NCI-H69 (cell line): ENCODE measurements at regions not wholly inside any gene's neighbourhood (a gene's known extent, or its start where the extent isn't known, plus 50 kb on each side); places are given as distances from the start of the nearest gene placed in this dataset.
A peak's percentile ranks its signal among the peaks of the same experiment; 100 is the strongest.

ENCODE experiments used
- DNase-seq: peaks from one replicate; lab custom pipeline; 2025; lab: John Stamatoyannopoulos, UW

GRCh38 chr1:221162352-221162751, 283.1 kb downstream of the HLX start:
- no peak for DNase-seq

DNA sequence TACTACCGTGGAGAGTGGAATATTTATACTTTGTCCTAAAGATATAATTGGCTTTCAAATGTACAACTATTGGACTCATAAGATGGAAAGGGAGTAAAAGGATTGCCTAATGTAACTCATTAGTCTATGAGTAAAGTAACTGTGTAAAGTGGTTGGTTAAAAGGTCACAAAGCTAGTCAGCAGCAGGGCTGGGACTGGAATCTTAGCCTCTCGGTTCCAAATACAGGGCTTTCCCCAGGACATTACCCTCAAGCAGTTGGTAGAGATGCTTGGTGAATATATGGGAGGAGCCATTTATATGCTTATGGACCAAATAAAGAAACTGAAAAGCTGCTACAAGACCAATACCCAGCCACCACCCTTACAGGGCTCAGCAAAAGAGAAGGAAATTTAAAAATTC, 283.7 kb downstream of the HLX start:
- no peak for DNase-seq

- no peak for DNase-seq
Measured at GRCh38 chr1:221164029-221164428, 284.8 kb downstream of the HLX start.

DNA sequence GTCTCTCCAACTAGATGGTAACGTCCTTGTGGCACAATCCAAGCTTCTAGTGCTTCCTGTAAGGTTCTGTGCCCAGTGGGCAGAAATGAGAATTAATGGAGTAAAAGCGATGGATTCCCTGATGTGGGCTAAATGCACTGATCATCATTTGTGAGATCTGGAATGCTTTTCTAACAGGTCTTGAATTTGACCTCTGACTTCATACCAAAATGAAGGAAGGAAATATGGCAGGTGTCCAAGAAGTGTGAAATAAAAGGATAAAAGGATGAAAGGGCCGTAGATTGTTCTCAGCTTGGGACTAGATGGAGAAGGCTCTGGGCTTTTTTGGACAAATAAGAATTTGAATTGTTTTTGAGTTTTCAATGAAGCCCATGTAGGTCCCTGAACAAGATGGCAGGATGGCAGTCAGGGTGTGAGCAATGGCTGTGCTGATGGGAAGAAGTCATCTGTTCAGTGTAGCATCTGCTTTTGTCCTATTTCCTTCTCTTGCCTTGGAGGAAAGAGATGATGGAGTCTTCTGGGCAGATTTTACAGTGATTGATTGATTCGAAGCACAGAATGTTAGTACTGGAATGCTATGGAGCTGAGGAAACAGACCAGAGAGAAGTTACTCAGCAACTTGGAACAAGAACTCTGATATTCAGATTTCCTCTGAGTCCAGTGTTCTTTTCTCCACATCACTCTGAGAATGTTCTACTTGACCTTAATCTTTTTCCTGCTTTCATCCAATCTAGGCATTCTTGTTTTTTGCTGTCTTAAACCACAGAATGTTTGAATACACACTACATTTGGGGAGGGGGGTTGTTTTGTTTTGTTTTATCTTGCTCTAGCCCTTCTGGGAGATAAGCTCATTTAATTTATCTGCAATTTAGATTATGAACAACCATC, 286.0 kb downstream of the HLX start:
- no peak for DNase-seq

DNA sequence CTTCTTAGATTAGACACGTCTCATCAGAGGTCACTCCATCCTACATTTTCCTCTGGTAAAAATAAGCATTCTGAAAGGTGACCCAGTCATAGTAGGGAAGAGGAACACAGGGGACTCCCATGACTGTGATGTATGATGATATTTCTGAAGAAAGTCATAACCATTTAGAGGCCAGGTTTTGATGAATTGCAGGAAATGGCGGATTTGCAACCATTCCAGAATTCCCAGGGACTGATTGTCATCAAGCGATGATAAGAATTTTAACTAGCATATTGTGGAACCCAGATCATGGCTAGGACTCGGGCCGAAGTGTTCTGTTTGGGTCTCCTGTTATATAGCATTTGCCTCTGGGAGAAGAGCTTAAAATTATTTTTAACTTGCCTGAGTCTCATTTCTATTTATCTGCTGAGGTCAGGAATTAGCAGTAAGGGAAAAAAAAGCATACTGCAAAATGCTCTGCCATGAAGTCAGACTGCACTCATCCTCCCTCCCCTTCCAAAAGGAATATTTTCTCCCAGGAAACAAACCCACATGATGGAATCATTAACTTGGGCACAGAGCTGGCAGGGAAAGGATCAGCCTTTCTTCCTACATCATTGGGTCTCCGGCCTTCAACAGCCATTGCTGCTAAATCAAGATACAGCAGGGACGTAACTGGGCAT, 286.7 kb downstream of the HLX start:
- DNase-seq: no peak

DNA sequence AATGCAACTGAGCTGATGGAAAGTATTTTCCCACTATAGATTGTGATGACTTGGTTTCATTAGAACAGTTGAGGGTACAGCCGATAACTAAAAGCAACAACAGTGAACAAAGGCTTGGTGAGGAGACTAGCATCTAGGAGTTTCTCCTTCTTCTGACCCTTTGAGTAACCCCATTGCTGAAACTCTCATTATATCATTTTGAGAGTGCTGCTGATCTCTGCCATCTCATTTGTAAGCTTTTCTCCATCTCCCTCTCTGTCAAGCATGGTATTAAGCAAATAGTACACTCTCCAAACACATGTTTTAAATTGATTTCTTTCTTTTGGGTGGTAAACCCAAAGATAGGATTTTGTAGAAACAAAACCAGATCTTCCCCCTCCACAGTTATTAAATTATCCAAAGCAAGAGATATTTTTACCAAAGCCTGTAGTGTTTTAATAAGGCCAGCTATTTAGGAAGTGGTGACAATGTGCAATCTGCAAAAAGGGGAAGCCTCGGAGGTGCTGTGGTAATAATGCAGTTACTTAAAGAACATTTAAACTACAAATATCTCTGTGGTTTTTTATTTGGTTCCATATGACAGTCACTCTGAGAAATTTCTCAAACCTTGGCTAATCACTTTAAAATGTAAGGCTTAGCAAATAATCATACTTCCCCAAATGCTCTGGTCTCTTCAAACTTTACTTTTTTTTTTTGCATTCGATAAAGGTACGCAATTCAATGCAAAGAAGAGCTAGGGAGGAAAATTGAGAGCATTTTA, 287.5 kb downstream of the HLX start:
- DNase-seq: no peak

DNA sequence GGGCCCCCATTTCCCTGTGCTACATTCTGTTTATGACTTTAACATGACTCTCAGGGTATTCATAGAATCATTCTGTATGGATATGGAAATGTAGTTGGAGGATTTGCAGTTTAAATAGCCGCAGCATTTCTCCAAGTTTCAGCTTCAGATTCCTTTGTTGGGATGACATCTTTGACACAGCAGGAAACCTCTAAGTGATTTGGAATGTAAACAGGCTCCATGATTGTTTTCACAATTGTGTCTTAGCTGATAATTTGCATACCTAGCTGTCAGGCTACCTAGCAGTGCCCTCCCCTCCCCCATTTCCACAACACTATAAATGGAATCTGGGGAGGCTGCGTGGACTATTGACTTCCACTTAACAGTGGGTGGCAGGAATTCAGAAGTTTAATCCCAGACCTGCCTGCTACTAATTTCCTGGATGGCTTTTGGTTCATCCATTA, 290.2 kb downstream of the HLX start:
- DNase-seq: peak; percentile 12

DNA sequence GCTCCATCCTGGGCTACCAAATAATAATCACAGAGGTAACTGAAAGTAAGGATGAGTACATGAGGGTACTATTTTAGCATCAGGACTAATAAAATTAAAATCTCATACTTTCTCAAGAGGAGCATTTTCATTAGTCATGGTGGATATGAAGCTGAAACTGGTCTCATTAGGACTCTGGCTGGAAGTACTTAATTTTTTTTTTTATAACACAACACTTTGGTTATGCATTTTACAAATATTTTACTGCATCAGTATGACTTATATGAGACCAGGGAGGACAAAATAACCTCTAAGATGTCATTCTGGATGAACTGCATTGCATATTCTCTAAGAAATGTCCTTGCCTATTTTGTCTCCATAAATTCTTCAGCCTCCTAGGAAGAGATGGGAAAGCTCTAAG, 290.9 kb downstream of the HLX start:
- DNase-seq: no peak

DNA sequence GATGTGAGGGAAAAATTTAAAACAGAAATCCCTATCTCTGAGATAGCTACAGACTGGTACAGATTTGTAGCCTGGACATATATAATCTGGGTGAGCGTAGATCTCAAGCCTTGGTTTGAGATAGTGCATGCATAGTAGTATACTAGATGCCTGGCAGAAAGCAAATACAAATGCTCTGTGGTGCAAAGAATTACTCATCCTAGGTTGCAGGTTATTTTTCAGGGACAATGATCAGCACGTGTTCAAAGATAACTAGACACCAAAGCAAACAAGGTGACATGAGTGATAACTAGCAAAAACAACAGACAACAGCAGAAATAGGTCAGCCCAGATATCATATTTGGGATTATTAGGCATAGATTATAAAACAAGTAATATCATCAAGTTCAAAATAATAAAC, 292.5 kb downstream of the HLX start:
- no peak for DNase-seq

GRCh38 chr1:221172841-221173240, 293.6 kb downstream of the HLX start:
- DNase-seq: no peak

DNA sequence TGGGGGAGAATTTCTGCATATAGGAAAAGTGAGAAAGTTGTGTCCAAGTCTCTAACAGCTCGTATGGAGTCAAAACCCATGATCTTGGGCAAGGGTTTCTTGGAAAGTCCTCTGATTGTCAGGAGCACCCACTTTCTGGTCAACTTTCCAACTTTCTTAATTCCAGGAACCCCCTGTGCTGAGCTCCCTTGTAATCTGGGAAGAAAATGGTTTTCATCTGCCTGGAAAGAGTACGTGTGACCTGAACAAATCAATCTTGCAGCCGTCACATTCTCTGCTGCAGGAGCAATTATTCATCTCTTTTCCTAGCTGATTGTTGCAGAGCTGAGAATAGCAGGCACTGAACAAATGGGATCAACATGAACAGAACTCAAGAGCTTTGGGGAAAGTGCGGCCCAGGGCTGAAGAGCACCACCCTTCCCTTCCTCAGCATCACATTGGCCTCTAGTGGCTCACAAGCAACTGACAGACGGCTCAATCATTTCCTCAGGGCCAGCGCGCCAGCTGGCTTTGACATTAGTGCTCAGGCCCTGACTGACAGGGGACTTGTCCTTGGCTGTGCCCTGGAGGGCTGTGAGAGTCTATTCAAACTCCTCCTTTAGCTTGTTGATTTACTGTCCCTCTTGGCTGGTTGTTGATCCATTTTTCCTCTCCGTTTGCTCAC, 295.2 kb downstream of the HLX start:
- DNase-seq: no peak

DNA sequence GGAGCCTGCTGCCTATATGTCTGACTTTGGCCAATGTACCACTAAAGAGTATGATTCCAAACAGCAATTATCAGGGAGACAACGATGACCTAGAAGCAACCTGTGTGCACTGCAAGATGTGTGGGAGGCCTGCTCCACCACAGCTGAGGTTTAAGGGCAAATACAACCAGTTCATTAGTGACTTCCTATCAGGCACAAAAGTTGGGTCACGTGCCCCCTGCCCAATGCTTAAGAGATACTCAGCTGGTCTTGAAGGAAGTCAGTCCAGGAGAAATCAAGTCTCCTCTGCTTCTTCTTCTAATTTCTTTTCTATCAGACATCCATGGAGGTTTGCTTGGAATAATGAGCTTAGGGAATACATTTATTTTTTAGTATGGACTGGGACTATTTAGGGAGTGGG, 296.0 kb downstream of the HLX start:
- no peak for DNase-seq

DNA sequence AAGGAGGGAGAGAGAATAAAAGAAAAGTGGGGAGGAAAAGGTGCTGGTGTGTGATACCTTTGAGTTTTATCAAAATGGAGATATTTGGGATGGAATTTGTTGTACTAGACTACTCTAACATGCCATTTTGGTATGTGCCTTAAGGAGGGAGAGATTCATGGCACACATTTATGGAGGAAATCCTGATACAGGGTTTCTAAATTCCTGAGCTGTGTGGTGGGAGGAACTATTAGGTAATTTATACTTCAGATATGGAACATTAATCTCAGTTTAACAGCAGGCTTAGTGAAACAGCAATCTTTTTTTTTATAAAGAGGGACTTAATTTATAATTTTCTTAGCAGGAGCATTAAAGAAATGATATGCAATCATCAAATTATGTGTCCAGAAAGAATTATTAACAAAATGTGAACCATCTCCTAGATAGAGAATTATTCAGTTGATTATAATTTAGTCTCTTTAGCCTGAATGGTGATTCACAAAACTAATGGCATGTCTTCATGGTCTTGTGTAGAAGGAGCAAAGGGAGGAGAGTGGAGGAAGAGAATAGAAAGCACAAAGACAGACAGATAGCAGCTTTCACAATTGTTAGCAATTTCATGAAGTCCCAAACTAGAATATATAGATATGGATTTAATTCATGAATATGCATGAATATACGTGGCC, 301.6 kb downstream of the HLX start:
- no peak for DNase-seq

- DNase-seq: no peak
Measured at GRCh38 chr1:221182791-221183533, 303.7 kb downstream of the HLX start.

GRCh38 chr1:221184131-221184794, 305.0 kb downstream of the HLX start:
- no peak for DNase-seq

DNA sequence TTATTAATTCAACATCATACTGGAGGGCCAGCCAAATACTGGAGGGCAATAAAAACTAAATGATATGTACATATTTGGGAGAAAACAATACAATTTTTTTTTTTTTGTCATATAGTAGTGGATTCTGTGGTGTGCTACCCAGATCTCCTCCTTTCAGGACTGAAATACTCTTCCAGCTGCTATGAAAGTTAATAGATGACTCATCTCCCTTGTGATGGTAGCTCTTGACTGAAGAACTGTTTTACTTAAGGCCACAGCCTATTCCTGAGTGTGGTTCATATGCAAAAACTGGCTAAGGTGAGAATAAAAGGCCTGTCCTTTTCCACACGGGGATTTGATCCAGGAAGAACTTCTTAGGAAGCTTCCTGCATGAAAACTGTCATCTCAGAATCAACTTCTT, 307.9 kb downstream of the HLX start:
- no peak for DNase-seq

GRCh38 chr1:221188458-221188857, 309.2 kb downstream of the HLX start:
- DNase-seq: no peak

- no peak for DNase-seq
Measured at GRCh38 chr1:221190249-221190648, 311.0 kb downstream of the HLX start.

- DNase-seq: no peak
Measured at GRCh38 chr1:221192055-221192454, 312.8 kb downstream of the HLX start.

DNA sequence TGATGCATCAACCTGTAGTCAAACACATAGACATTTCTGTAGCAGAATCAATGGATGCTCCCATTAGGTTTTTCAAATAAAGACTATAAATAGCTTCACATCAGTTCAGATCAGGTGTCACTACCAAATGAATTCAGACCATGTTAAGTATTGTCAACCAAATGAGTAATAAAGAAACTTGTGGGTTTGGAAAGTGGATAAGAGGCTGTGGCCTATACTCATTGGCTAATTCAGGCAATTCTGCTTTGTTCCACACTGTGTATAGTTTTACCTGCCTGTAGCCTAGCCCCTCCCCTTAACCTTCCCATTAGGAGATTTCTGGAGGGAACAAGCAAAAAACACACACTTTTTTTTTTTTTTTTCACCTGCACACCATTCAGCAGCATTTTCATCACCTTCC, 321.2 kb downstream of the HLX start:
- no peak for DNase-seq
